ENCODE measurements at regions not wholly inside any gene's neighbourhood (a gene's known extent, or its start where the extent isn't known, plus 50 kb on each side); places are given as distances from the start of the nearest gene placed in this dataset.

DNA sequence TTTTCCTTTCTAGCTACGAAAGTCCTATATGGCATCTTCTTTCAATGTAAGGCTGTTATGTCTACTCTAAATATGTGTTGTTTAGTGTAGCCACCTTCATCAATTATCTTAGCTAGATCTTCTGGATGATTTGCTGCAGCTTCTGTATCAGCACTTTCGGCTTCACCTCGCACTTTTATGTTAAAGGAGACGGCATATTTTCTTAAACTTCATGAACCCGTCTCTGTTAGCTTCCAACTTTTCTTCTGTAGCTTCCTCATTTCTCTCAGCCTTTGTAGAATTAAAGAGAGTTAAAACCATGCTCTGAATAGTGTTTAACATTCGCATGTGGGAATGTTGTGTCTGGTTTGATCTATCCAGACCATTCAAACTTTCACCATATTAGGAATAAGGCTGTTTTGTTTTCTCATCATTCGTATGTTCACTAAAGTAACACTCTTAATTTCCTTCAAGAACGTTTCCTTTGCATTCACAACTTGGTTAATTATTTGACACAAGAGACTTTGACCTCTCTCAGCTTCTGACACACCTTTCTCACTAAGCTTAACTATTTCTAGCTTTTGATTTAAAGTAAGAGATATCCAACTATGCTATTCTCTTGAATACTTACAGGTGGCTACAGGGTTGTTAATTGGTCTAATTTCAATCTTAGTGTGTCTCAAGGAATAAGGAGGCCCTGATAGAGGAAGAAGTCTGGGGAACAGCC is 476.8 kb downstream of the GABRG1 start:
- no peaks in the 10 kb centered on the region for H3K27me3 ChIP-seq (ENCODE audit: control insufficient read depth in 2 of 2, insufficient read depth in 2 of 2, low read length in 2 of 2)
- H3K9me3 ChIP-seq (replicated peaks; ENCODE audit: control insufficient read depth, insufficient read depth, low read length), result no peaks in the 10 kb centered on the region
- DNase-seq (ENCODE audit: low read depth, low spot score) (no peak), FAIRE-seq (no peak)
- TF ChIP-seq POLR2A (IDR thresholded peaks at IDR 0.05; ENCODE audit: low read depth, low read length) (no peak), MAX (IDR thresholded peaks at IDR 0.05; ENCODE audit: insufficient read depth, insufficient read length) (no peak)
- no peaks in the 10 kb centered on the region for H3K9me1 ChIP-seq (replicated peaks; ENCODE audit: control insufficient read depth, extremely low read depth, insufficient read depth, low read length)
- H3K4me2 ChIP-seq (ENCODE audit: insufficient read depth, low read length), result no peak overlapping the region
- POLR2A ChIA-PET, result no interaction called here
- no peak overlapping the region for H3K4me3 ChIP-seq (replicated peaks in 1 of 3; ENCODE audit: insufficient read depth in 1 of 3, low read depth in 1 of 3, low read length in 3 of 3)
- H3K79me2 ChIP-seq (ENCODE audit: control insufficient read depth, insufficient read depth, low read length), result no peaks in the 10 kb centered on the region
- intact Hi-C loops (cut with micrococcal nuclease), result no loop called here
- no peak overlapping the region for H2AFZ ChIP-seq (ENCODE audit: low read depth, low read length)
- dilution Hi-C loops (cut with MboI; ENCODE audit: extremely low pct_ligation_motif_present, low sequenced_read_pairs), result no loop called here
- no peaks in the 10 kb centered on the region for H3K36me3 ChIP-seq (ENCODE audit: control insufficient read depth in 2 of 2, extremely low read depth in 1 of 2, insufficient read depth in 2 of 2, low read length in 2 of 2)
- H4K20me1 ChIP-seq (replicated peaks; ENCODE audit: control insufficient read depth, extremely low read depth, insufficient read depth, low read length), result no peaks in the 10 kb centered on the region
- BruUV-seq (replicated peaks), result no TSS peak
- no peaks in the 10 kb centered on the region for H3K4me1 ChIP-seq (ENCODE audit: control insufficient read depth, extremely low read depth, insufficient read depth, low read length)
- H3K9ac ChIP-seq (replicated peaks; ENCODE audit: extremely low read depth, insufficient read depth, low read length), result no peak overlapping the region
- CTCF ChIA-PET, result no interaction called here
- H3K27ac ChIP-seq (ENCODE audit: insufficient read depth, low read depth, low read length), result no peak overlapping the region

DNA sequence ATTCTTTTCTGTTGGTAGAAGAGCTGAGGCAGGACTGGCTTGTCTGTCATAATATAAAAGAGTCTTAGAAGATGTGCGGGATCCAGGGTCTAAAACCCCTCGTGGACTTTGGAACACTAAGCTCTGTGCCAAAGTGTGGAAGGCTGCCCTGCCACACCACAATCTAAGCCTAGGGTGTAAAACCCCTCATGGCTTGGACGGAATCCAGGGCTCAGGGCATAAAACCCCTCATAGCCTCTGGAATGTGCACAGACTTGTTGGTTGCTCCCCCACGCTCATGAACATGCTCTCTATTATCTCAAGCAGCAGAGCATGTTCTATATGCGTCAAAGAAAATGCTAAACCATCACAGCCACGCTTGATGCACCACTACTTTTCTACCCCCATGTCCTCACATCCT is 483.6 kb downstream of the GABRG1 start:
- Histone ChIP-seq H3K4me2 (ENCODE audit: insufficient read depth, low read length) (no peak overlapping the region), H3K36me3 (ENCODE audit: control insufficient read depth in 2 of 2, extremely low read depth in 1 of 2, insufficient read depth in 2 of 2, low read length in 2 of 2) (no peaks in the 10 kb centered on the region), H3K4me1 (ENCODE audit: control insufficient read depth, extremely low read depth, insufficient read depth, low read length) (no peaks in the 10 kb centered on the region), H3K9me3 (replicated peaks; ENCODE audit: control insufficient read depth, insufficient read depth, low read length) (peaks cover 2% of the 10 kb centered on the region), H4K20me1 (replicated peaks; ENCODE audit: control insufficient read depth, extremely low read depth, insufficient read depth, low read length) (no peaks in the 10 kb centered on the region), H3K4me3 (replicated peaks in 1 of 3; ENCODE audit: insufficient read depth in 1 of 3, low read depth in 1 of 3, low read length in 3 of 3) (no peak overlapping the region), H3K27me3 (ENCODE audit: control insufficient read depth in 2 of 2, insufficient read depth in 2 of 2, low read length in 2 of 2) (no peaks in the 10 kb centered on the region), H3K27ac (ENCODE audit: insufficient read depth, low read depth, low read length) (no peak overlapping the region), H3K9ac (replicated peaks; ENCODE audit: extremely low read depth, insufficient read depth, low read length) (no peak overlapping the region), H2AFZ (ENCODE audit: low read depth, low read length) (no peak overlapping the region), H3K79me2 (ENCODE audit: control insufficient read depth, insufficient read depth, low read length) (no peaks in the 10 kb centered on the region), H3K9me1 (replicated peaks; ENCODE audit: control insufficient read depth, extremely low read depth, insufficient read depth, low read length) (no peaks in the 10 kb centered on the region)
- TF ChIP-seq MYC (IDR thresholded peaks at IDR 0.05; ENCODE audit: low read depth, low read length), result no peak
- no peak for TF ChIP-seq MAX (IDR thresholded peaks at IDR 0.05; ENCODE audit: insufficient read depth, insufficient read length)
- TF ChIP-seq CTCF (IDR thresholded peaks at IDR 0.05; ENCODE audit: extremely low read depth in 1 of 2, insufficient read depth in 1 of 2, low read depth in 1 of 2, low read length in 2 of 2), result no peak
- TF ChIP-seq EZH2 (IDR thresholded peaks at IDR 0.05; ENCODE audit: borderline replicate concordance, low read depth, low read length, severe bottlenecking), result no peak
- TF ChIP-seq POLR2AphosphoS5 (IDR thresholded peaks at IDR 0.05; ENCODE audit: insufficient read depth, low read depth, low read length), result no peak
- TF ChIP-seq JUN (IDR thresholded peaks at IDR 0.05; ENCODE audit: borderline replicate concordance, insufficient read depth, insufficient read length, low read depth), result no peak
- TF ChIP-seq FOS (IDR thresholded peaks at IDR 0.05; ENCODE audit: borderline replicate concordance, insufficient read depth, low read length), result no peak
- intact Hi-C loops (cut with micrococcal nuclease), result no loop called here
- dilution Hi-C loops (cut with MboI; ENCODE audit: extremely low pct_ligation_motif_present, low sequenced_read_pairs), result no loop called here
- DNase-seq (ENCODE audit: low read depth, low spot score) (no peak), FAIRE-seq (no peak)
- ChIA-PET POLR2A (no interaction called here), CTCF (no interaction called here)
- BruUV-seq (replicated peaks), result no TSS peak

Data from endothelial cell of umbilical vein (primary cell).